ENCODE measurements at regions not wholly inside any gene's neighbourhood (a gene's known extent, or its start where the extent isn't known, plus 50 kb on each side); places are given as distances from the start of the nearest gene placed in this dataset.
A peak's percentile ranks its signal among the peaks of the same experiment; 100 is the strongest.

GRCh38 chr6:122028933-122029522 is 370.4 kb upstream of the HSF2 start:
- no peak for DNase-seq

GRCh38 chr6:122033564-122034181 is 365.8 kb upstream of the HSF2 start:
- peak; percentile 76 for DNase-seq

GRCh38 chr6:122035173-122035572 is 364.3 kb upstream of the HSF2 start:
- DNase-seq = no peak

- no peak for DNase-seq
Measured at GRCh38 chr6:122040261-122040660, 359.2 kb upstream of the HSF2 start.

GRCh38 chr6:122042380-122042779 is 357.1 kb upstream of the HSF2 start:
- DNase-seq = no peak

GRCh38 chr6:122042960-122043735 is 356.3 kb upstream of the HSF2 start:
- no peak for DNase-seq

- no peak for DNase-seq
Measured at GRCh38 chr6:122048570-122048969, 350.9 kb upstream of the HSF2 start.

- no peak for DNase-seq
Measured at GRCh38 chr6:122049341-122049740, 350.1 kb upstream of the HSF2 start.

- DNase-seq = no peak
Measured at GRCh38 chr6:122050242-122050755, 349.2 kb upstream of the HSF2 start.

- no peak for DNase-seq
Measured at GRCh38 chr6:122052346-122052900, 347.0 kb upstream of the HSF2 start.

- no peak for DNase-seq
Measured at GRCh38 chr6:122059918-122060317, 339.5 kb upstream of the HSF2 start.

- no peak for DNase-seq
Measured at GRCh38 chr6:122061855-122062254, 337.6 kb upstream of the HSF2 start.

GRCh38 chr6:122063076-122063475 is 336.4 kb upstream of the HSF2 start:
- DNase-seq = no peak

GRCh38 chr6:122063761-122064160 is 335.7 kb upstream of the HSF2 start:
- DNase-seq = no peak

GRCh38 chr6:122066200-122066599 is 333.3 kb upstream of the HSF2 start:
- no peak for DNase-seq

GRCh38 chr6:122068291-122068769 is 331.1 kb upstream of the HSF2 start:
- DNase-seq = no peak

- no peak for DNase-seq
Measured at GRCh38 chr6:122069932-122070331, 329.5 kb upstream of the HSF2 start.

GRCh38 chr6:122072014-122072647 is 327.3 kb upstream of the HSF2 start:
- DNase-seq = no peak

- no peak for DNase-seq
Measured at GRCh38 chr6:122075084-122075838, 324.2 kb upstream of the HSF2 start.

- DNase-seq = no peak
Measured at GRCh38 chr6:122075917-122076316, 323.5 kb upstream of the HSF2 start.

- DNase-seq = no peak
Measured at GRCh38 chr6:122077603-122078002, 321.8 kb upstream of the HSF2 start.

- no peak for DNase-seq
Measured at GRCh38 chr6:122078481-122078880, 321.0 kb upstream of the HSF2 start.

Data from amniotic stem cell (primary cell).